Retina (tissue), 1 donor: ENCODE measurements at regions not wholly inside any gene's neighbourhood (a gene's known extent, or its start where the extent isn't known, plus 50 kb on each side); places are given as distances from the start of the nearest gene placed in this dataset.

Experiments
- DNase-seq: peaks from one replicate; pipeline ENCODE4 v3.0.0-alpha.2; 2016

GRCh38 chr7:136229790-136230189 is 252.6 kb upstream of the MTPN start:
- DNase-seq, result no peak

GRCh38 chr7:136228171-136228570 is 251.0 kb upstream of the MTPN start:
- no peak for DNase-seq

DNA sequence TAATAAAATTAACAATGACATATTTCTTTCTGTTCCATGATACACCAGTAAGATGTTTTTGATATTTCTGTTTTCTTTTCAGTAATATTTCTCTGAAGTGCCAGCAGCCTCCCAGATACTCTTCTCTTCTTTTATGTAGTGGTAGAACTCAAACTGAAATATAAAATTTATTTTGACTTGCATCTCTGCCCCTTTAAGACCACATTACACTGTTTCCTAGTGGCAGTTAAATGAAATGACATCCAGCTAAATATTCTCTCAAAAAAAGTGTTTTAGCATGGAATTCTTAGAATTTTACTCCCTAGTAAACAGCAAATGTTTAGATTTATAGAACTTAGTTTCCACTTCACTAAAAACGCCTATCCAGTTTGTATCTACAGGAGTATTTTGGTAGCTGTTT is 237.2 kb upstream of the MTPN start:
- no peak for DNase-seq

- no peak for DNase-seq
Measured at GRCh38 chr7:136213012-136213411, 235.9 kb upstream of the MTPN start.

DNA sequence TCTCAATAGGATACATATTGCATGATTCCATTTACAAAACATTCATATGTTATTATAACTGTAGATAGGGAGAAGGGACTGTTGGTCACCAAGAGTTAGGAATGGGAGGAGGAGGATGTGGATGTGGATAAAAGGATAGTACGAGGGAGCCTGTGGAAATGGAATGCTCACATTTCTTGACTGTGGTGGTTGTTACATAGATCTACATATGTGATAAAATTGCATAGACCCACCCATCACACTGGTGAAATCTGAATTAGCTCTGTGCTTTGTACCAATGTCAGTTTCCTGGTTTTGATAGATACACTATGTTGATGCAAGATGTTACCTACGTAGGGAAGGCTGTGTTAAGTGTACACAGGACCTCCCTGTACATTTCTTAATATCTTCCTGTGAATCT is 233.5 kb upstream of the MTPN start:
- no peak for DNase-seq

- no peak for DNase-seq
Measured at GRCh38 chr7:136210079-136210478, 232.9 kb upstream of the MTPN start.

DNA sequence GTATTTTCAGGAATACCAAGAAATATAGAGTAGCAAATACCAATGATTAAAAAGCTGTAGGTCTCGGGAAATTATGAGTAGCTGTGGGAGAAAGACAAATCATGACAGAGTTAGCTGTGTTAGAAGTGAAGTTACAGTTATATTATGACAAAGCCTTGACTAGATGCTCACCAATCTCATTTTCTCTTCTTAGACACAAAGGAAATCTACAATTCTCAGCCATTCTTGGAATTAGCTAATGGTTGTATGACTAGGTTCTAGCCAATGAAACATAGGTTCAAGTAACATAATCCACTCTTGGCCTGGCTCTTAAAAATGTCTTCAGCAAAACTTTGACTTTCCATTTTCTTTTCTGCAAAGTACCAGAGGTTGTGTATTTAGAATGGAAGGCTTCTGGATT is 228.8 kb upstream of the MTPN start:
- no peak for DNase-seq

DNA sequence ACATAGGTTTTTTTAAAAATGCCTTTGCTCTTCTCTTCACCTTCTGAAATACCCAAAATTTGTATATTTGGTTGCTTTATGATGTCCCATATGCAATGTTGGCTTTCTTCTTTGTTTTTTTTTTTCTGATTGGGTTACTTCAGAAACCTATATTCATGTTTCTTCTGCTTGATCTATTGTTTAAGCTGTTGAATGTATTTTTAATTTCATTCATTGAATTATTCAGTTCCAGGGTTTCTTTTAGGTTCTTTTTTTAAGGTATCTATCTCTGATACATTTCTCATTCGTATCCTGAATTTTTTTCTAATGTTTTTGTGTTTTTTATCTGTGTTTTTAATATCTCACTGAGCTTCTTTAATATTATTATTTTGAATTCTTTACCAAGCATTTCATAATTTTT is 221.0 kb upstream of the MTPN start:
- no peak for DNase-seq

GRCh38 chr7:136194878-136195277 is 217.7 kb upstream of the MTPN start:
- DNase-seq, result no peak

- DNase-seq, result no peak
Measured at GRCh38 chr7:136193940-136194339, 216.8 kb upstream of the MTPN start.

DNA sequence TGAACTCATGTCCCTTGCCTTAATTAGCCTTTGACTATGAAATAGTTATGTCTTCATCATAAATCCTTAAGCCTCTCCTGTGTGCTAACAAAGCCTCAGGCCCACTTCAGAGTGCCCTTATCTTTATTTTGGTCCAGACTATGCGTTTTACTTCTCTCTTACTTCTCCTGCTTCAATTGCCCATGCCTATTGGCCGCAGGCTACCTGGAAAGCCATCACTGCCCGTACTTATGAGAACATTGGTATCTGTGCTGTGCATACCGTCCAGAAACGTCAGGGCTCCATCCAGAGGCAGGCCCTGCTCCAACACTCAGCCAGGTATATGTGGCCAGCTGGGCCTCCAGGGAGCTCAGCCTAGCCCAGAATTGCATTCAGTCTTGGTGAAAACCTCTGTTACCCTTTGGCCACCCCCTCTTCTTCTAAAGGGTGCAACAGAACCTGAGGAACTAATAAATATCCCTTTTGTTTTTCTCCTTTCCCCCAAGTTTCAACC is 212.4 kb upstream of the MTPN start:
- no peak for DNase-seq

- DNase-seq, result no peak
Measured at GRCh38 chr7:136186281-136186680, 209.1 kb upstream of the MTPN start.

DNA sequence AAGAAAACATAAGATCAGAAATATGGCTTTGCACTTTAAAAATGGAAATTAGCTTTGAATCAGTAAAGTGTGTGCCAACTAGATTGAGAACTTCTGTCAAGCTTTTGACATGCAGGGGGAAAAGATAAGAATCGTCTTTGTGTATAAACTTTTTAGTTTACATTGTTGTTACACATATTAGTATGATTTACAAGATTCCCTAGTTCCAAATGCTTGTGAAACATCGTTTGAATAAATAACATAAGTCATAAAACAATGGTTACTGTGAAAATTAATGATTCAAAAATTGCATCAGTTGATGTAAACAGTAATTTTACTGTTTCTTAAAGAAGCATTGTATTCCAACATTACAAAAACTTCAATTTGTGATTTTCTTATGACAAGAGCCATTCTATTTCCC is 207.6 kb upstream of the MTPN start:
- no peak for DNase-seq

DNA sequence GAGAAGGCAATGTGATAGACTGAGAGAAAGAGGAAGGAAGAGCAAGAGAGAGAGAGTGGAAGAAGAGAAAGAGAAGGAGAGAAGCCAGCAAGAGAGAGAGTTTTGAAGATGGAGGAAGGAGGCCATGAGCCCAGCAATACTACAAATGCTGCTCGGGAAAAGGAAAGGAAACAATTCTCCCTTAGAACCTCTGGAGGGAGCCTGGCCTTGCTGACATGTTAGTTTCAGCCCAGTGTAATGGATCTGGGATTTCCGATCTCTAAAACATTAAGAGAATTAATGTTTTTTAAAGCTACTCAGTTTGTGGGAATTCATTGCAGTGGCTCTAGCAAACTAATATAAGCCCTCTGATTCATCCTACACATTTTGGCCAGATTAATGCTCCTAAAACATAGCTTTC is 206.8 kb upstream of the MTPN start:
- DNase-seq, result no peak

DNA sequence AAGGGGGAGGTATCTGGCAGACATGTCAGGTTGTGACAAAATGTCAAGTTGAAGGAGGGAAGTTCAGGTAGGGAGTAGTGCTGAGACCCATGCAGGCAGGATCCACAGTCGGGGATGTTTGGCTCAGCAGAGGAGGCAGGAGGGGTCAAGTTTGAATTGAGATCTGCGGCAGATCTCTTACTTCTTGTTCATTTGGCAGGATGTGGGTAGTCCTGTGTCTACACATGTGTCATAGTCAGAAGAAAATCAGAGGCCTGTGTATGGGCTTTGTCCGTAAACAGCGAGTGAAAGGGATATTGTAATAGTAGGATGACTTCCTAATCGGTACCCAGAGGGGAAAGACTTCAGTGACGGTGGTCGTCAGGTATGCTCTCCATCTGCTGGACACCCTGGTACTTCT is 203.8 kb upstream of the MTPN start:
- DNase-seq, result no peak

DNA sequence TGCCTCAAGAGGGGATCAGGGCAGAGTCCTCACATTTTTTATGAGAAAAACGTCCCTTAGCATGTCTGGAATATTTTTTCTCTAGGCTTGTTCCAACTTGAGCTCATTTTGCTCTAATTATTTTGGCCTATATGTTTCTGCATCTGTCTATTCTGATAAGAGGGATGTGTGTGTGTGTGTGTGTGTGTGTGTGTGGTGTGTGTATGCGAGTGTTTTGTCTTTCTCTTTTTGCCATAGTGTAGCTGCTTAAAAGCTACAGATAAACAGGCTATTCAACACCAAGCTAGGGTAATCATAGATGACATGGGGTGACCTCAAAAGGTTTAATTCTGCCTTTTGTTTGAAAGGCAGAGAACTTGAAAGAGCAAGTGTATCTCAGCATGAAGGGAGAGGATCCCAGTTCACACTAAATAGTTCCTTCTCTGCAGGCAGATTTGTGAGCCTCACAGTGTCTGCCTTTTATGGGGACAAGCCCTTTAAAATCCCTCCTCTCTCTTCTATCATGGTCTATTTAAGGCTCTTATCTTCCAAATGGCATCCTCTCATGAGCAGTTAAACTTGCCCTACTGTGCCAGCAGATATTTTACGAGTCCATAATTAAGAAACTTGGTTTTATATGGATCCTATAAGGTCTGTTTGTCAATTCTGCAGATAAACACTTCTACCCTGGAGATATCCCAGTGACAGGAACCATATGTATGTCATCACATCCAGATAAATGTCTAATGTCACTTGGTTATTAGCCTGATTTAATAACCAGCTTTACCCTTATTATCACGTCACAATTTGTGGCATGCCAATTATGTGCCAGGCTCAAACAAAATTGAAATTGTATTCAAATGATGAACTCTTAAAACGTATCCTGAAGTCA is 202.9 kb upstream of the MTPN start:
- DNase-seq, result peak; percentile 32

DNA sequence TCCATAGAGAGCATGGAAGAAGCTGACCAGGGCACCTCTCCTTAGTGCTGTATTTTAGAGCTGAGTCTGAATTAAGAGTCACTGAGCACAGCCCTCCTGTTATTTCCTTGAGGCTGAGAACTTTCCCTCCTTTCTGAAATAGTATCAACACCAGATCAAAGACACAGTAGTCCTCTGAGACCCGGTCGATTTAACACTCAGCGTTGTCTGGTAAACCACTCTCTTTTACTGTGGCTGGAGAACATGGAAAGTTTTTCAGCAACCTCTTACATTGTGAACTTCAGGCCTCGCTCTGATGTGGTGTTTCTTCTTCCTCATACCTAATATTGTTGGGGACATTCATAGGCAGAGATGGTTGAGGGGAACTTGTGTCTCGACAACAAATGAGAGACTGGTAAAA is 202.0 kb upstream of the MTPN start:
- DNase-seq, result peak; percentile 10

DNA sequence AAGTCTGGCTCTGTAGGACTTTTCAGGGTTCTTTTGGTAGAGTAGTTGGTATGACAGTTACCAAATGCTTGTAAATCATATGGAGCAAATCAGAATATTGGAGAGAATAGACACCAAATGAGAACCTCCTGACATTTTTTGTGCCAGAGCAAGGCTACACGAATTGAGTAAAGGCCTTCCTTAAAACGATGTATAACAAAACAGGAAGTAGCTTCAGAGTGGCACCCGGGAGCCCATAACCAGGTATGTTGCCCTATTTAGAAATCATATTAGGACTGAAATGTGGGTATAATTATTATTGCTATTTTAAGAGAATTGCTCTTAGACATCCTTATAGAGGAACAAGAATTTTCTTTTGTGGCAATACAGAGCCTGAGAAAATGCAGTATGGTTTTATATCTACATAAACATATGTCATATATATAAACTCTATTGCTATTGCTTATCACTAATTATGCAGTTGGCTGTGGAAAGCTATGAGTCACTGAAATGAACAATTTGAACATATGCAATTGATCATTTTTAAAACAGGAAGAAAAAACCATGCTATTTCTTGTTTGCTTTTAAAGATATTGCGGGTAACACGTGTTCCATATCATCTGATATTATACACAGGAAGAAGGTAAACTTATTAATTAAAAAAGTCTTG is 197.4 kb upstream of the MTPN start:
- DNase-seq, result no peak

DNA sequence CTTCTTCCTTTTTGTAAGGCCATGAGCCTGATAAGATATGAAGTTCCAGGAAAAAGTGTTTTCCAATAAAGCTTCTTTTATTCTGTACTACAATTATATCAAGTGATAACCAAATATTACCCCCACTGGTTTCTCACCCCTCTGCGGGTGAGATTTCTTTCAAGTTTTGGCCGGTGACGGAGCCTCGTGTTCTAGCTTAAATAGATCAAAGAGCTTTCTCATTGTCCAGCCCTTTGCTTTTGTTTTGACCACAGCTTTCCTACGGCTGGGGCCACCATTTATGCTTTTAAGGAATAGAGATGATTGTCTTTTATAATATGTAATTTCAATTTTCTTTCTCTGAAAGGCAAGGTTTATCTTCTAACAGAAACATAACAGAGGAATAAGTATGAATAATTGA is 196.7 kb upstream of the MTPN start:
- DNase-seq, result no peak

DNA sequence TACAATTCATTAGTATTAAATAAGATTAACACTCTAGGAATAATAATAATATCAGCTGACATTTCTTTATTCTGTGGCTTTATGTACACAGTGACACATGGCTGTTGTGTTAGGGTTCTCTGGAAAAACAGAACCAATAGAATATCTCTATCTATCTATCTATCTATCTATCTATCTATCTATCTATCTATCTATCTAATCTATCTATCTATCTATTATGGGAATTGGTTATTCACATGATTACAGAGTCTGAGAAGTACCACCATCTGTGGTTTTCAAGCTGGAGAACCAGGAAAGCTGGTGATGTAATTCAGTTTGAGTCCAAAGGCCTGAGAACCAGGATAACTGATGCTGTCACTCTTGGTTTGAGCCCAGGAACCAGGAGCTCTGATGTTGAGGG is 194.1 kb upstream of the MTPN start:
- no peak for DNase-seq

- DNase-seq, result no peak
Measured at GRCh38 chr7:136168821-136169220, 191.7 kb upstream of the MTPN start.

DNA sequence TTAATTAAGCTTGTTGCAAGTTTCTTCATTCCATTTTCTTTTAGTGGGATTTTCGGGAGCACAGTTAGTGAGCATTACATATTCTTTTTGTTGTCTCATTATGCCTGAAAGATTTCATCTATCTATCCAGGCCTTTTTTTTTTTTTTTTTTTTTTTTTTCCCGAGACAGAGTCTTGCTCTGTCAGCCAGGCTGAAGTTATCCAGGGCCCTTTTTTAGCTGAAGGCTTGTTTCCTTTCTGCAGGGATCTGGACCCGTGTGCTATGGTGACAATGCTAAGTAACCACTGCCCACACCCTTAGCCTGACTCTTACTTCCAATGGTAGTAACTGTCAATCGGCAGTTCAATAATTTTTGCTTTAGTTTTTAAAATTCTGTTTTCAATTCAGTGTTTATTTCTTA is 190.8 kb upstream of the MTPN start:
- no peak for DNase-seq

- DNase-seq, result no peak
Measured at GRCh38 chr7:136166521-136166920, 189.4 kb upstream of the MTPN start.

- no peak for DNase-seq
Measured at GRCh38 chr7:136163340-136163801, 186.2 kb upstream of the MTPN start.
